Sciatic nerve (tissue), 2 donors: ENCODE measurements at regions not wholly inside any gene's neighbourhood (a gene's known extent, or its start where the extent isn't known, plus 50 kb on each side); places are given as distances from the start of the nearest gene placed in this dataset.

Experiments used
- ATAC-seq: fragments of 200-7000 bp; cut with Tn5 transposase; one replicate; pipeline ENCODE4 v1.9.1; 2020; ENCODE audit warnings: mild to moderate bottlenecking, moderate library complexity
- DNase-seq: peaks from one replicate; pipeline ENCODE4 v3.0.0-alpha.2; 2020; ENCODE audit warnings: low spot score
- intact Hi-C: fragments of 100-400 bp; cut with DNase I; formaldehyde crosslinking; loops from one replicate; pipeline ENCODE4 v1.14.2; 2022
- donor health status: DM: no; HTN: no; CAD: no.
- donor health status: DM: no; HTN: no; CAD: no.

DNA sequence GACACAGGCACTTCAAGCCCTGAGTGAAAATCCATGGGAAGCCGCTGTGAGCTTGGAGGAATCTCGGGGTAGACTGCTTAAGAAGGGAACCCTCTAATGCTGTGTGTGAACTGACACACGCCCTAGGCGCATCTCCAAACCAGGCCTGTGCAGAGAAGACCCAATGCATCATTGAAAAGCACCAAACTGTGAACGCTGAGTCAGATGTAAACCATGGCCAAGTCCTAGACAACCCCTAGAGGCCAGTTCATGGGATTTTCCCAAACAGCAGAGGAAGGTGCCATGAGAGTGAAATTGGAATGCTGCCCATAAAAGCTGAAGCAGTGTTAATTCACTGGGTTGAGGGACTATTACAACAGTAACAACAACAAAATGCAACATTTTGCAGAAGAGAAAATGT lies 296.5 kb downstream of the SMOC2 start:
- intact Hi-C loops, result no loop called here
- no peak for DNase-seq
- no peak for ATAC-seq

- DNase-seq (no peak), ATAC-seq (no peak)
- intact Hi-C loops, result no loop called here
These were observed 296.0 kb downstream of the SMOC2 start for GRCh38 chr6:168737014-168737413.

GRCh38 chr6:168736039-168736438 lies 295.1 kb downstream of the SMOC2 start:
- ATAC-seq (no peak), DNase-seq (no peak)
- intact Hi-C loops, result no loop called here

- DNase-seq (no peak), ATAC-seq (no peak)
- intact Hi-C loops, result no loop called here
These were observed 294.4 kb downstream of the SMOC2 start for GRCh38 chr6:168735268-168735949.

GRCh38 chr6:168734523-168734922 lies 293.5 kb downstream of the SMOC2 start:
- intact Hi-C loops, result no loop called here
- ATAC-seq (no peak), DNase-seq (no peak)

GRCh38 chr6:168732676-168733075 lies 291.7 kb downstream of the SMOC2 start:
- intact Hi-C loops, result no loop called here
- ATAC-seq (no peak), DNase-seq (no peak)

DNA sequence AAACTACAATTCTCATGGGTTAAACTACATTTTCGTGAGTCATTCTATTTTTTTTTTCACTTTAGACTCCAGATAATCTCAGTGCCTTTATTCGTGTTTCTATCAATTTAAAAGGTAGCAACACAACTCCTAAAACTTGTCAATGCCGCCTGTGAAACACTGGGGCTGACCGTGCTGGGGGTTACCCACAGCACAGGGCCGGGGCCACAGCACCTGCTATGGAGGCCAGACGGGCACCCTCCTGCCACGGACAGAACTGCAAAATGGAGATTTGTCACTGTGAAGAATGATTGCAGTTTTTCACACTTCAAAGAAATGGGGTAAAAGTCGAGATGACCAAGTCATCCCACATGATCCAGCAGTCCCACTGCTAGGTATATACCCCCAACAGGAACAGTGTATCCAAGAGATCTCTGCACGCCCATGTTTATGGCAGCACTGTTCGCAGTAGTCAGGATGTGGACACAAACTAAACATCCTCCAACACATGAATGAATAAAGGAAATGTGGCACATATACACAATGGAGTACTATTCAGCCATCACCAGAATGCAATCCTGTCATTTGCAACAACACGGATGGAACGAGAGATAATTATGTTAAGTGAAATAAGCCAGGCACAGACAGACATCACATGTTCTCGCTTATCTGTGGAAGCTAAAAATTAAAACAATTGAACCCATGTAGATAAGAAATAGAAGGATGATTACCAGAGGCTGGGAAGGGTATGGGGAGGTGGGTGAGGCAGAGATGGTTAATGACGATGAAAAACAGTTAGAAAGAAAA lies 290.1 kb downstream of the SMOC2 start:
- no peak for ATAC-seq
- DNase-seq, result no peak
- intact Hi-C loops, result no loop called here

DNA sequence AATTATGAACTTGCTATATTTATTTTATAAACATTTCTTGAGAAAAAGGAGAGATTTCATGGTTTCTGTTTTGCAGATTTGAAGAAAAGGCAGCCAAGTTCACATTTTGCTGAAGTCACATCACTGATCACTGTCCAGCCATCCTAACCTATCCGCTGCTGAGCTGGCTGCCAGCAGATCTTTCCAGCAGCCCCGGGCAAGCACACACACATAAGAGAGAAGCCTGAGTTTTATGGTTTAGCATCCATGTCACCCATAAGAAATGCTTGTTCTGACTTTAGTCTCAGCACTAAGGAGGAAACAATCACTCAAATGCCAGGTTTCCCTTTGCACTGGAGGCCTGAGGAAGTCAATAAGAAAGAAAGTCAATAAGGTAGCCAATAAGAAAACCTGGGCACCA lies 287.1 kb downstream of the SMOC2 start:
- DNase-seq, result no peak
- intact Hi-C loops, result no loop called here
- no peak for ATAC-seq

DNA sequence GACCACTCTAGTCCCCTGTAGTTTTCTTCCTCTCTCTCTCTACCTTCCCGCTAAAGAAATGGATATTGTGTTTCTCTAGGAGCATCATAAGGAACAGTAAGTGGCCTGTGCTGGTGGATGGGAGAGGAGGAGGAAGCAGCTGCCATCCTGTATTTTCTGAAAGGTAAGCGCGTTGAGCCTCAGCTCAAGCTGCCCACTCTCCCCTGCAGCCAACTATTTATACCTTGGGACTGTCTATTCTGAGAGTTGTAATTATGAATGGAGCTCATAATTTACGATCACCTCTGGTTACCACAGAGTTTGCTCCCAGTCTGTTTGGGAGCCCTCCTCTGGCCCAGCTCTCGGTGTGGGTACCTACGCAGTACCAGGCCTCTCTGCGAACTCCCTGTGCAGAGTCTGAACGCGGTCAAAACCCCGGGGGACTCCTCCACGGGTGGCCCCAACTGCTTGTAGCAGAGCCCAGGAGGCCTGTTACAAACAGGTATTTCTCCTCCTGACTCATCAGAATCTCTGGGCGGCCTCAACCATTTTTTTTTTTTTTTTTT lies 285.4 kb downstream of the SMOC2 start:
- intact Hi-C loops, result no loop called here
- ATAC-seq (no peak), DNase-seq (no peak)

GRCh38 chr6:168725802-168726201 lies 284.8 kb downstream of the SMOC2 start:
- intact Hi-C loops, result no loop called here
- no peak for ATAC-seq
- no peak for DNase-seq

GRCh38 chr6:168724669-168725570 lies 283.9 kb downstream of the SMOC2 start:
- intact Hi-C loops, result no loop called here
- DNase-seq, result no peak
- ATAC-seq, result no peak

GRCh38 chr6:168724033-168724432 lies 283.0 kb downstream of the SMOC2 start:
- intact Hi-C loops, result no loop called here
- no peak for DNase-seq

DNA sequence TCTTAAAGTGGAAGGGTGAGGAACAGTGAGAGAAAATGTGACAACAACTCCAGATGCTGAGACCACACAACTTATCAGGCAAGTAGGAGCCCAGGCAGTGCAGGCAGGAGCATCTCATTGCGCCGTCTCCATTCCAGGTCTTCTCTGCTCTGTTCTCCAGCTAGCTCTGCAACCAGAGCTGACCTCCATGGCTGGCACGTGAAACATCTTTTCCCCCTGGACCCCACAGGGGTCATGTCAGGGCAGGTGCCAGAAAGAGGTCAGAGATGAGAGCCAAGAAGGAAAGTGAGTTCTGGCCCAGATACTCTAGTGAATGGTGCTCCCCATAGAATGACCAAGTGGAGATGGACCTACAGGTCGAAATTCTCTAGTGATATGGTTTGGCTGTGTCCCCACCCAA lies 281.4 kb downstream of the SMOC2 start:
- DNase-seq (no peak), ATAC-seq (no peak)
- intact Hi-C loops, result no loop called here

More at GRCh38 chr6:168724033-168724432, 283.0 kb downstream of the SMOC2 start:
- no peak for ATAC-seq

DNA sequence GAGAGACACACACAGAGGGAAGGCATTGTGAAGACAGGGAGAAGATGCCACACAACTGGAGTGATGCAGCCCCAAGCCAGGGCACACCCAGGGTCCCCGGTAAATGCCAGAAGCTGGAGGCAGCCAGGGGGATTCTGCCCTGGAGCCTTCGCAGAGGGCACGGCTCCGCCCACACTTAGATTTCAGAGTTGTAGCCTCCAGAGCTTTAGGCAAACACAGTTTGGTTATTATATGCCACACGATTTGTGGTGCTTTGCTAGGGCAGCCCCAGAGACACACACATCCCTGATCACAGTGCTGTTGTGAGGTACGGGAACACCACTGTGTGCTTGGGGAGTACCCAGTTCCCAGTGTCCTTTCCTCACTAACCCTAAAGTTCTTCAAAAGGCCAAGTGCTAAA lies 280.6 kb downstream of the SMOC2 start:
- intact Hi-C loops, result no loop called here
- ATAC-seq (no peak), DNase-seq (no peak)

DNA sequence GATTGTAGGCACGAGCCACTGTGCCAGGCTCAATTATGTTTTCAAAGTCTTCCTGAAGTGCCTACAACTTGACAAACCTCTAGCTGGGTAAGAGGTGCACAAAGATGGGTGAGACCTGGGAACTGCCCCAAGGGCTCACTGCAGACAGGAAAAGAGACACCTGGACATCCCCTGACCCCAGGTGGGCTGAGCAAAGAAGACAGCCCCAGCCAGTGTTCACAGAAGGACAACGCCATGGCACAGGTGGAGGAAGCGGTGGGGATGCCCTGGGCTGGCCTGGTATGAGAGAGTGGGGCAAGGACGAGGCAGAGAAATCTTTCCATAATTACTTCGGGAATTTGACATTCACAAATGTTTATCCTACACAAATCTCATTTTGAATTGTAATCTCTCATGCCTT lies 278.9 kb downstream of the SMOC2 start:
- intact Hi-C loops, result no loop called here

GRCh38 chr6:168718821-168719475 lies 278.0 kb downstream of the SMOC2 start:
- no peak for DNase-seq
- intact Hi-C loops, result no loop called here
- ATAC-seq, result no peak

More for the DNA sequence above, 278.9 kb downstream of the SMOC2 start:
- ATAC-seq (no peak), DNase-seq (no peak)
